SU-DHL-6 (cell line): ENCODE measurements at regions not wholly inside any gene's neighbourhood (a gene's known extent, or its start where the extent isn't known, plus 50 kb on each side); places are given as distances from the start of the nearest gene placed in this dataset.

Source experiments
- H2AFZ ChIP-seq: fragments of 200-600 bp; sonication (generic); 2 replicates; pipeline ENCODE4 v1.6.1; 2014; ENCODE audit warnings: low read depth, mild to moderate bottlenecking, moderate library complexity, mixed read lengths, antibody characterized with exemption, low read length; ENCODE audit not compliant: severe bottlenecking
- H3F3A ChIP-seq: fragments of 200-600 bp; shearing (Covaris generic); 2 replicates; pipeline ENCODE4 v1.6.0; 2016; ENCODE audit warnings: antibody characterized with exemption, mild to moderate bottlenecking; ENCODE audit not compliant: insufficient read depth
- H3K27ac ChIP-seq: fragments of 200-600 bp; sonication (generic); 2 replicates; pipeline ENCODE4 v1.5.1; 2016; ENCODE audit warnings: low read depth, mild to moderate bottlenecking, low read length, moderate library complexity, mixed read lengths
- H3K27me3 ChIP-seq: fragments of 200-600 bp; sonication (generic), shearing (Covaris generic); 2 replicates; pipeline ENCODE4 v1.6.0; 2014; ENCODE audit warnings: mild to moderate bottlenecking, low read length
- H3K36me3 ChIP-seq: fragments of 200-600 bp; sonication (generic); 2 replicates; pipeline ENCODE4 v1.6.1; 2014; ENCODE audit warnings: mild to moderate bottlenecking, low read length, mixed read lengths
- H3K4me2 ChIP-seq: fragments of 300-600, 200-600 bp; shearing (Covaris generic), sonication (generic); 2 replicates; pipeline ENCODE4 v1.6.0; 2014; ENCODE audit warnings: low read length, low read depth, mild to moderate bottlenecking; ENCODE audit not compliant: poor library complexity, severe bottlenecking
- H3K4me3 ChIP-seq: fragments of 200-600 bp; sonication (generic); 2 replicates; pipeline ENCODE4 v1.5.1; 2014; ENCODE audit warnings: antibody characterized with exemption, low read length, mild to moderate bottlenecking, mixed read lengths; ENCODE audit not compliant: insufficient read depth, poor library complexity, severe bottlenecking
- H3K79me2 ChIP-seq: fragments of 200-600 bp; sonication (generic); 2 replicates; pipeline ENCODE4 v1.6.1; 2014; ENCODE audit warnings: mild to moderate bottlenecking, low read length, moderate library complexity; ENCODE audit not compliant: insufficient read depth
- H3K9ac ChIP-seq: fragments of 200-600 bp; sonication (generic); 2 replicates; pipeline ENCODE4 v1.7.0; 2014; ENCODE audit warnings: mild to moderate bottlenecking, low read length
- H3K9me2 ChIP-seq: fragments of 200-600 bp; sonication (generic); replicated peaks from 2 replicates; pipeline ENCODE4 v1.6.1; 2014; ENCODE audit warnings: low read length; ENCODE audit not compliant: insufficient read depth
- H3K9me3 ChIP-seq: fragments of 200-600 bp; sonication (generic); 2 replicates; pipeline ENCODE4 v1.6.1; 2014; ENCODE audit warnings: low read length, mixed read lengths; ENCODE audit not compliant: insufficient read depth
- H4K20me1 ChIP-seq: fragments of 200-600 bp; sonication (generic); 2 replicates; pipeline ENCODE4 v1.6.1; 2014; ENCODE audit warnings: low read depth, mild to moderate bottlenecking, antibody characterized with exemption, low read length, moderate library complexity, mixed read lengths
- CTCF ChIP-seq: fragments of 200-600 bp; sonication (generic); IDR thresholded peaks from one replicate; pipeline ENCODE4 v1.5.1; 2017; ENCODE audit warnings: antibody characterized with exemption, mild to moderate bottlenecking, low read length, moderate library complexity; ENCODE audit not compliant: insufficient read depth, poor library complexity, severe bottlenecking
- EZH2phosphoT487 ChIP-seq: fragments of 200-600 bp; sonication (generic), shearing (Covaris generic); conservative IDR thresholded peaks from 2 replicates; pipeline ENCODE4 v1.6.1; 2018; ENCODE audit warnings: mild to moderate bottlenecking, antibody characterized with exemption, low read length, moderate library complexity, mixed read lengths

GRCh38 chrX:118222421-118222820 is 105.8 kb upstream of the KLHL13 start:
- no peaks in the 10 kb centered on the region for H3K79me2 ChIP-seq
- no peaks in the 10 kb centered on the region for H3K27me3 ChIP-seq
- H3K4me2 ChIP-seq = no peak overlapping the region
- no peak overlapping the region for H2AFZ ChIP-seq
- H3K9me2 ChIP-seq = no peaks in the 10 kb centered on the region
- H3K9me3 ChIP-seq = no peaks in the 10 kb centered on the region
- H3K9ac ChIP-seq = no peak overlapping the region
- TF ChIP-seq EZH2phosphoT487 (no peak), CTCF (no peak)
- H3K27ac ChIP-seq = no peak overlapping the region
- H3K36me3 ChIP-seq = no peaks in the 10 kb centered on the region
- H3K4me3 ChIP-seq = no peak overlapping the region
- H4K20me1 ChIP-seq = no peaks in the 10 kb centered on the region
- no peaks in the 10 kb centered on the region for H3F3A ChIP-seq

- no peaks in the 10 kb centered on the region for H3F3A ChIP-seq
- no peaks in the 10 kb centered on the region for H3K9me3 ChIP-seq
- H3K27ac ChIP-seq = no peak overlapping the region
- no peaks in the 10 kb centered on the region for H3K79me2 ChIP-seq
- H3K9ac ChIP-seq = no peak overlapping the region
- no peak overlapping the region for H2AFZ ChIP-seq
- no peaks in the 10 kb centered on the region for H4K20me1 ChIP-seq
- H3K36me3 ChIP-seq = no peaks in the 10 kb centered on the region
- H3K4me2 ChIP-seq = peak overlapping the region; percentile 8
- no peaks in the 10 kb centered on the region for H3K27me3 ChIP-seq
- TF ChIP-seq CTCF (no peak), EZH2phosphoT487 (no peak)
- no peak overlapping the region for H3K4me3 ChIP-seq
- no peaks in the 10 kb centered on the region for H3K9me2 ChIP-seq
Measured at GRCh38 chrX:118225711-118226428, 109.3 kb upstream of the KLHL13 start.

- Histone ChIP-seq H3K9me2 (no peaks in the 10 kb centered on the region), H4K20me1 (no peaks in the 10 kb centered on the region), H2AFZ (no peak overlapping the region), H3K36me3 (no peaks in the 10 kb centered on the region), H3F3A (no peaks in the 10 kb centered on the region), H3K9ac (no peak overlapping the region), H3K27ac (no peak overlapping the region), H3K4me3 (no peak overlapping the region), H3K4me2 (no peak overlapping the region), H3K27me3 (no peaks in the 10 kb centered on the region), H3K79me2 (no peaks in the 10 kb centered on the region), H3K9me3 (no peaks in the 10 kb centered on the region)
- TF ChIP-seq EZH2phosphoT487 = no peak
- TF ChIP-seq CTCF = no peak
Measured at GRCh38 chrX:118228041-118228440, 111.4 kb upstream of the KLHL13 start.
